CD4-positive, alpha-beta memory T cell (primary cell): ENCODE measurements at regions not wholly inside any gene's neighbourhood (a gene's known extent, or its start where the extent isn't known, plus 50 kb on each side); places are given as distances from the start of the nearest gene placed in this dataset.

Source experiments
- CTCF ChIA-PET: fragments of 350-600 bp; sonication (Branson Sonifier 250); formaldehyde crosslinking; loops from one replicate; lab custom pipeline; 2021; ENCODE audit warnings: inconsistent platforms; ENCODE audit not compliant: partially characterized antibody; lab: Charles Lee
- POLR2A ChIA-PET: fragments of 350-600 bp; sonication (Branson Sonifier 250); formaldehyde crosslinking; loops from one replicate; lab custom pipeline; 2021; ENCODE audit not compliant: partially characterized antibody; lab: Charles Lee
- DNase-seq, 5 donors: peaks; one replicate each; pipeline versions ENCODE4 v3.0.0 to v3.0.0-alpha.2; 2020 to 2022; ENCODE audit warnings: mixed read lengths in 1 of 5
- H3K27ac ChIP-seq: one replicate; pipeline ENCODE4 v1.7.0; 2013; ENCODE audit warnings: low read depth, low read length
- H3K27me3 ChIP-seq: 2 replicates; pipeline ENCODE4 v1.7.0; 2013; ENCODE audit warnings: mild to moderate bottlenecking, low read length, moderate library complexity; ENCODE audit not compliant: insufficient read depth
- H3K36me3 ChIP-seq: 2 replicates; pipeline ENCODE4 v1.7.0; 2013; ENCODE audit warnings: mild to moderate bottlenecking, low read length, moderate library complexity; ENCODE audit not compliant: insufficient read depth
- H3K4me1 ChIP-seq: 2 replicates; pipeline ENCODE4 v1.7.0; 2013; ENCODE audit warnings: mild to moderate bottlenecking, low read length, moderate library complexity; ENCODE audit not compliant: insufficient read depth
- H3K4me3 ChIP-seq, 2 donors: one replicate each; pipeline ENCODE4 v1.7.0; 2013; ENCODE audit warnings: low read length in 2 of 2, mild to moderate bottlenecking in 1 of 2
- H3K9me3 ChIP-seq, 2 donors: one replicate each; pipeline ENCODE4 v1.7.0; 2013; ENCODE audit warnings: low read length in 2 of 2, control low read depth in 1 of 2; ENCODE audit not compliant: control insufficient read depth in 1 of 2
- H3K27ac Mint-ChIP-seq, 7 donors: one replicate each; pipeline ENCODE4 v1.8.0; 2020 to 2021; ENCODE audit warnings: mixed read lengths in 7 of 7, mild to moderate bottlenecking in 6 of 7, inconsistent platforms in 3 of 7, moderate library complexity in 3 of 7
- H3K27me3 Mint-ChIP-seq, 2 donors: one replicate each; pipeline ENCODE4 v1.8.0; 2020 to 2021; ENCODE audit warnings: mixed read lengths in 2 of 2
- H3K36me3 Mint-ChIP-seq, 2 donors: one replicate each; pipeline ENCODE4 v1.8.0; 2020 to 2021; ENCODE audit warnings: mixed read lengths in 2 of 2, inconsistent platforms in 1 of 2, mild to moderate bottlenecking in 1 of 2
- H3K4me1 Mint-ChIP-seq, 4 donors: one replicate each; pipeline ENCODE4 v1.8.0; 2020 to 2021; ENCODE audit warnings: mixed read lengths in 4 of 4, mild to moderate bottlenecking in 1 of 4
- H3K4me3 Mint-ChIP-seq, 8 donors: one replicate each; pipeline ENCODE4 v1.8.0; 2020 to 2021; ENCODE audit warnings: mixed read lengths in 8 of 8, mild to moderate bottlenecking in 7 of 8, moderate library complexity in 6 of 8, inconsistent platforms in 3 of 8
- H3K9me3 Mint-ChIP-seq, 8 donors: one replicate each; pipeline ENCODE4 v1.8.0; 2020 to 2021; ENCODE audit warnings: mixed read lengths in 8 of 8, mild to moderate bottlenecking in 5 of 8, inconsistent platforms in 3 of 8, moderate library complexity in 1 of 8
- intact Hi-C: fragments of 100-400 bp; cut with micrococcal nuclease; formaldehyde crosslinking; loops from one replicate; pipeline ENCODE4 v1.15.1; 2023

DNA sequence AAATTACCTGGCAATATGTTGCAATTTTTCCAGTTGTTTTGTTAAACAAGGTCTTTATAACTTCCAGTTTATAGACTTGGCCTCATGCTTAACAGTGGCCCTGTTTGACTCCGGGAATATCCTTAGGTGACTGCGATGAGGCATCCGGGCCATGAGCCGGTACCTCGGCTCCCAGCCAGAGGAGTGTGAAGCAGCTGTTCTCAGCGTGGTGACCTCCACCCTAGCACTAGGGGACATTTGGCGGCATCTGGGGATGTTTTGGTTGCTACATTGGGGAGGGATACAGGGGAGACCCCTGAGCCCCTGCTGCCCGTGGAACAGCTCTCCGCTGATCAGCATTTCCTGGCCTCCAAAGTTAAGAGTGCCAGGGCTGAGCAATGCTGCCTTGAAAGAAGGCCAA lies 533.4 kb downstream of the IRX1 start:
- no peaks in the 10 kb centered on the region for H3K36me3 Mint-ChIP-seq
- Histone ChIP-seq H3K36me3 (no peaks in the 10 kb centered on the region), H3K9me3 (no peaks in the 10 kb centered on the region), H3K4me3 (no peak overlapping the region), H3K27ac (no peak overlapping the region), H3K4me1 (no peaks in the 10 kb centered on the region), H3K27me3 (no peaks in the 10 kb centered on the region)
- peaks cover 0 to 27% (median 6%) of the 10 kb centered on the region in 8 donors for H3K9me3 Mint-ChIP-seq
- H3K4me3 Mint-ChIP-seq, result no peak overlapping the region
- no peaks in the 10 kb centered on the region for H3K4me1 Mint-ChIP-seq
- no peak overlapping the region for H3K27ac Mint-ChIP-seq
- POLR2A ChIA-PET, result no interaction called here
- no peaks in the 10 kb centered on the region for H3K27me3 Mint-ChIP-seq
- intact Hi-C loops, result no loop called here
- DNase-seq, result no peak
- CTCF ChIA-PET, result no interaction called here

GRCh38 chr5:4129523-4129922 lies 533.9 kb downstream of the IRX1 start:
- H3K36me3 Mint-ChIP-seq, result no peaks in the 10 kb centered on the region
- H3K4me3 Mint-ChIP-seq, result no peak overlapping the region
- ChIA-PET CTCF (no interaction called here), POLR2A (no interaction called here)
- Histone ChIP-seq H3K4me3 (no peak overlapping the region), H3K9me3 (no peaks in the 10 kb centered on the region), H3K4me1 (no peaks in the 10 kb centered on the region), H3K36me3 (no peaks in the 10 kb centered on the region), H3K27me3 (no peaks in the 10 kb centered on the region), H3K27ac (no peak overlapping the region)
- H3K27me3 Mint-ChIP-seq, result no peaks in the 10 kb centered on the region
- H3K27ac Mint-ChIP-seq, result no peak overlapping the region
- peaks cover 0 to 23% (median 6%) of the 10 kb centered on the region in 8 donors for H3K9me3 Mint-ChIP-seq
- no peak for DNase-seq
- no peaks in the 10 kb centered on the region for H3K4me1 Mint-ChIP-seq
- intact Hi-C loops, result no loop called here

DNA sequence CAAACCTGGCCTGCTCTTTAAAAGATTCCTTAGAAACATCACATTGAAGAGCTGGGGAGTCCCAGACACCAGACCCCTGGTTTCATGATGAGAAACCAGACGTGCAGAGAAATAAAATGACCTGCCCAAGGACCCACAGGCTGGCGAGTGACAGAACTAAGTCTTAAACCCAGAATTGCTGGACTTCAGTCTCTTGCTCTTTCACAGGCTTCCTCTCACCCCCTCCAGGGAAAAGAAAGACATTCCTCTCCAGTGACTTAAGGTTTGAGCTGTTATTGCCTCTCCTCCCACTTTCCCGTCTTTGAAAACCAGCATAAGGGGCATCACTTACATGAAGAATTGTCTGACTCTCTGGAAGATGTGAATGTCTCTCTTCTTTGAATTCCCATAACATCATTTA lies 535.2 kb downstream of the IRX1 start:
- H3K27me3 Mint-ChIP-seq, result no peaks in the 10 kb centered on the region
- intact Hi-C loops, result no loop called here
- no peaks in the 10 kb centered on the region for H3K4me1 Mint-ChIP-seq
- Histone ChIP-seq H3K4me3 (no peak overlapping the region), H3K36me3 (no peaks in the 10 kb centered on the region), H3K27ac (no peak overlapping the region), H3K4me1 (no peaks in the 10 kb centered on the region), H3K27me3 (no peaks in the 10 kb centered on the region), H3K9me3 (no peaks in the 10 kb centered on the region)
- POLR2A ChIA-PET, result no interaction called here
- H3K9me3 Mint-ChIP-seq, result peaks cover 0 to 23% (median 4%) of the 10 kb centered on the region in 8 donors
- H3K4me3 Mint-ChIP-seq, result no peak overlapping the region
- CTCF ChIA-PET, result no interaction called here
- H3K36me3 Mint-ChIP-seq, result no peaks in the 10 kb centered on the region
- H3K27ac Mint-ChIP-seq, result no peak overlapping the region
- DNase-seq, result no peak

DNA sequence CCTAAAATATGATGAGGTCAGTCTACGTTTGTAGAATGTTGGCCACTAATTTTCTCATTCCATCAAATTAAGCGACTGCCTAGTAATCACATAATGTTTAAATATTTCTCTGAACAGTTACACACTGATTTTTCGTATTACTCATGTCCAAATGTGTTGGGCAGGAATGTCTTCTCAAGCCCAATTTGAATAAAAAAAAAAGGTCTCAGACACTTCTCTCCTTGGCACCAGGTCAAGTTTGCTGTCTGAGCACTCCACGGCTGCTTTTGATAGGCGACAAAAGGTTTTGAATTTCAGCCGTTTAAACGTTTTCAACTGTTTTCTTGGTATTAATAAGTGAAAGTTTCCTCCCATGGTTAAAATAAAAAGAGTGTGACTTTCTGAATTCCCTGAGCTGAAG lies 542.1 kb downstream of the IRX1 start:
- no peaks in the 10 kb centered on the region for H3K27me3 ChIP-seq
- no peaks in the 10 kb centered on the region for H3K36me3 ChIP-seq
- H3K27me3 Mint-ChIP-seq, result no peaks in the 10 kb centered on the region
- H3K4me1 ChIP-seq, result no peaks in the 10 kb centered on the region
- H3K9me3 Mint-ChIP-seq, result peaks cover 1 to 27% (median 9%) of the 10 kb centered on the region in 8 donors
- H3K27ac ChIP-seq, result no peak overlapping the region
- H3K36me3 Mint-ChIP-seq, result no peaks in the 10 kb centered on the region
- POLR2A ChIA-PET, result no interaction called here
- no peaks in the 10 kb centered on the region for H3K9me3 ChIP-seq
- H3K4me1 Mint-ChIP-seq, result no peaks in the 10 kb centered on the region
- no peak overlapping the region for H3K4me3 ChIP-seq
- intact Hi-C loops, result no loop called here
- CTCF ChIA-PET, result no interaction called here
- no peak for DNase-seq
- H3K27ac Mint-ChIP-seq, result no peak overlapping the region
- H3K4me3 Mint-ChIP-seq, result no peak overlapping the region

- Mint-ChIP-seq H3K36me3 (no peaks in the 10 kb centered on the region), H3K27ac (no peak overlapping the region), H3K4me1 (no peaks in the 10 kb centered on the region), H3K9me3 (peaks cover 5 to 26% (median 9%) of the 10 kb centered on the region in 8 donors), H3K4me3 (no peak overlapping the region), H3K27me3 (no peaks in the 10 kb centered on the region)
- no peak overlapping the region for H3K4me3 ChIP-seq
- no peaks in the 10 kb centered on the region for H3K27me3 ChIP-seq
- H3K36me3 ChIP-seq, result no peaks in the 10 kb centered on the region
- CTCF ChIA-PET, result no interaction called here
- H3K4me1 ChIP-seq, result no peaks in the 10 kb centered on the region
- H3K27ac ChIP-seq, result no peak overlapping the region
- H3K9me3 ChIP-seq, result no peaks in the 10 kb centered on the region
- POLR2A ChIA-PET, result no interaction called here
- no peak for DNase-seq
- intact Hi-C loops, result no loop called here
Measured at GRCh38 chr5:4142842-4143241, 547.2 kb downstream of the IRX1 start.

- H3K27ac Mint-ChIP-seq, result no peak overlapping the region
- intact Hi-C loops, result no loop called here
- H3K9me3 Mint-ChIP-seq, result peaks cover 0 to 18% (median 10%) of the 10 kb centered on the region in 8 donors
- ChIA-PET CTCF (no interaction called here), POLR2A (no interaction called here)
- Histone ChIP-seq H3K4me1 (no peaks in the 10 kb centered on the region), H3K36me3 (no peaks in the 10 kb centered on the region), H3K27me3 (no peaks in the 10 kb centered on the region), H3K27ac (no peak overlapping the region), H3K4me3 (no peak overlapping the region), H3K9me3 (no peaks in the 10 kb centered on the region)
- H3K36me3 Mint-ChIP-seq, result no peaks in the 10 kb centered on the region
- no peaks in the 10 kb centered on the region for H3K27me3 Mint-ChIP-seq
- no peaks in the 10 kb centered on the region for H3K4me1 Mint-ChIP-seq
- H3K4me3 Mint-ChIP-seq, result no peak overlapping the region
- DNase-seq, result no peak
Measured at GRCh38 chr5:4144411-4145007, 548.9 kb downstream of the IRX1 start.

DNA sequence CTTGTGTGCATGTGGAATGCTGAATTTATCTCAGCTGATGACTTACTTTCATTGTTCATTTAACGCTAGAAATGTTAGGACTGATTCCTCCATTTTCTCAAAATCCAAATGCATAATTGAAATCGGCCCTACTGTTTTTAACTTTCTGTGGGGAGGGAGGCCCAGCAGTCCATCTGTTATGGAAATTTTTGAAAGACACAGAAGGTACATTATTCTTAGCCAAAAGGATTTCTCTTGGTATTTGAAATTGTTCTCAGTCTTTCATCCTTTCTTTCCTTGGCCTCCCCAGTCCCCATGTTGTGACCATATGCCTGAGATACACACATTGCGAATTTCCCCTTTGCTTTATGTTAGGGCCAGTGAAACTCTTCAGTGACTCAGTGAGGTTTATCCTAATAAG lies 549.9 kb downstream of the IRX1 start:
- Mint-ChIP-seq H3K4me1 (no peaks in the 10 kb centered on the region), H3K27me3 (no peaks in the 10 kb centered on the region), H3K4me3 (no peak overlapping the region), H3K9me3 (peaks cover 0 to 17% (median 9%) of the 10 kb centered on the region in 8 donors), H3K27ac (no peak overlapping the region), H3K36me3 (no peaks in the 10 kb centered on the region)
- CTCF ChIA-PET, result no interaction called here
- H3K27ac ChIP-seq, result no peak overlapping the region
- no peak overlapping the region for H3K4me3 ChIP-seq
- H3K9me3 ChIP-seq, result no peaks in the 10 kb centered on the region
- no peaks in the 10 kb centered on the region for H3K4me1 ChIP-seq
- intact Hi-C loops, result no loop called here
- POLR2A ChIA-PET, result no interaction called here
- no peak for DNase-seq
- H3K36me3 ChIP-seq, result no peaks in the 10 kb centered on the region
- H3K27me3 ChIP-seq, result no peaks in the 10 kb centered on the region

- POLR2A ChIA-PET, result no interaction called here
- intact Hi-C loops, result no loop called here
- Mint-ChIP-seq H3K4me3 (no peak overlapping the region), H3K36me3 (no peaks in the 10 kb centered on the region), H3K27ac (no peak overlapping the region), H3K27me3 (no peaks in the 10 kb centered on the region), H3K9me3 (peaks cover 0 to 20% (median 9%) of the 10 kb centered on the region in 8 donors), H3K4me1 (no peaks in the 10 kb centered on the region)
- no peak for DNase-seq
- CTCF ChIA-PET, result no interaction called here
- no peaks in the 10 kb centered on the region for H3K36me3 ChIP-seq
- no peaks in the 10 kb centered on the region for H3K4me1 ChIP-seq
- no peak overlapping the region for H3K27ac ChIP-seq
- H3K27me3 ChIP-seq, result no peaks in the 10 kb centered on the region
- H3K4me3 ChIP-seq, result no peak overlapping the region
- H3K9me3 ChIP-seq, result no peaks in the 10 kb centered on the region
Measured at GRCh38 chr5:4148009-4148408, 552.4 kb downstream of the IRX1 start.
